ENCODE measurements at regions not wholly inside any gene's neighbourhood (a gene's known extent, or its start where the extent isn't known, plus 50 kb on each side); places are given as distances from the start of the nearest gene placed in this dataset.
"Not testable (repeated sequence)": the region's sequence is repeated elsewhere in the genome, so short reads cannot be mapped to it uniquely, and the experiment has no call there.

DNA sequence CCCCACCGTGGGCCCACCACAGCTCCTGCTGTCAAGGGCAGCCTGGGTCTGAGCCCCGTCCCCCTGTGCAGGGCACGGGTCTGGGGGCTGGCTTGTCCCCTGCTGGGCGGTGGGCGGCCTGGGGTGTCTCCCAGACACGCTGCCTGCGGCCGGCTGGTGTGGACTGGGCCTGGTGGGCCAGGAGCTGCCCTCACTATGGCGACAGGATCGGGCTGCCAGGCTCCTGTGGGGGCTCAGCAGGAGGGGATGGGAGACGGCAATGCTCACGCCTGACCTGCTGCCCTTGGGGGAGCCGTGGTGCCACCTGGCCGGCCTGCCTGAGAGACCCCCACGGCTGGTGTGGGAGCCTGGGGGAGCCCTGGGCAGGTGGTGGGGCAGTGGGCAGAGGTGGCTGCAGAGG, 156.1 kb downstream of the TMEM121 start:
- DNase-seq, result not testable (repeated sequence)

- no peak for DNase-seq
Measured at GRCh38 chr14:105682956-105683570, 156.7 kb downstream of the TMEM121 start.

- DNase-seq, result not testable (repeated sequence)
Measured at GRCh38 chr14:105684056-105684455, 157.7 kb downstream of the TMEM121 start.

- DNase-seq, result not testable (repeated sequence)
Measured at GRCh38 chr14:105684597-105684996, 158.2 kb downstream of the TMEM121 start.

GRCh38 chr14:105685003-105685402, 158.6 kb downstream of the TMEM121 start:
- DNase-seq, result no peak

DNA sequence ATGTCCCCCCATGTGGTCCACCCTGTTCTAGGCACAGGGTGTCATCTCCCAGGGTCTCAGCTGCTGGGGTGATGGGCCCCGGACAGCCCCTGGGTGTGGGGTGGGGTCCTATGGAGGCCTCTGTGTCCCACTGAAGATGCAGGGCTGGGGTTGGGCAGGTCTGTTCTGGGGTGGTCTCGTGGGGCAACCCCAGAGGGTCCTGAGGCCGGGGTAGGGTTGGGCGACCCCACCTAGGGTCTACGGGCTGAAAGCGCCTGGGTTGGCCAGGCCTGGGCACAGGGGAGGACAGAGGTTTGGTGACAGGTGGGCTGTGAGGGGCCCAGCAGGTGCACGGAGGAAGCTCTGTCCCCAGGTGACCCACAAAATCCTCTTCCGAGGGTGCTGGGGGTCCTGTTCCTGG, 159.2 kb downstream of the TMEM121 start:
- DNase-seq, result not testable (repeated sequence)

- not testable (repeated sequence) for DNase-seq
Measured at GRCh38 chr14:105686050-105686449, 159.7 kb downstream of the TMEM121 start.

GRCh38 chr14:105686462-105687170, 160.2 kb downstream of the TMEM121 start:
- not testable (repeated sequence) for DNase-seq

DNA sequence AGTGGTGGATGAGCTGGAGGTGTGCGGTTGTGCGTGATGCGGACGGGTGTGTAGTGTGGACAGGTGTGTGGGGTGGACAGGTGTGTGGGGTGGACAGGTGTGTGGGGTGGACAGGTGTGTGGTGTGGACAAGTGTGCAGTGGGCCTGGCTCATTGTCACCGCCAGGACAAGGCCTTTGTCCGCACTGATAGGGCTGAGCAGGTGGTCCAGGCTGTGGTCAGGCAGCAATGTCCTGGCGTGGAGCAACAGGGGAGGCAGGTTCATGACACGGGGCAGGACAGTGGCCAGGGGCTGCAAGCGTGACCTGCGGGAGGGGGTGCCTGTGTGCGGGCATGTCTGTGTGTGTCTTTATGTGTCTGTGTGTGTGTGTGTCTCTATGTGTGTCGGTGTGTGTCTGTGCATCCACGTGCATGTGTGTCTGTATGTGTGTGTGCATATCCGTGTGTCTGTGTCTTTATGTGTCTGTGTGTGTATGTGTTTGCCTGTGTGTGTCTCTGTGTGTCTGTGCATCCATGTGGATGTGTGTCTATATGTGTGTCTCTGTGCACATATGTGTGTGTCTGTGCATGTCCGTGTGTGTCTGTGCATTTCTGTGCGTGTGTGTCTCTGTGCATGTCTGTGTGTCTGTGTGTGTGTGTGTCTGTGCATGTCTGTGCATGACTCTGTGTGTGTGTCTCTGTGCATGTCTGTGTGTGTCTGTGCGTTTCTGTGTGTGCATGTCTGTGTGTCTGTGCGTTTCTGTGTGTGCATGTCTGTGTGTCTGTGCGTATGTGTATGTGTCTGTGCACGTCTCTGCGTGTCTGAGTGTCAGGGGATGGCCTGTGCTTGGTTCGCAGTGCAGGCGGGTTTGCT, 161.0 kb downstream of the TMEM121 start:
- not testable (repeated sequence) for DNase-seq

DNA sequence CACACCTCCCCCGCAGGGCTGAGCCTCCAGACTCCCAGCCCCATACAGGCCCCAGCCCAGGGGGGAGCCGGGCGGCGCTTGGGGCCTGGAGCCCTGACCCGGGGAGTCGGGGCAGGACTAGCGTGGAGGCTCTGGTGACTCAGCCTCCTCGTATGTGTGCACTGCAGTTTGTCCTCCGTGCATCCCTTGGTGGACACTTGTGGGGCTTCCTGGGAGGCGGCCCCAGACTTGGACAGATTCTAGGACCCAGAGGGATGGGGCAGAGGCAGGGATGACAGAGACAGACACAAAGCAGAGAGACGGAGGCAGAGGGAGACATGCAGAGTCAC, 161.6 kb downstream of the TMEM121 start:
- peak; percentile 1 for DNase-seq

DNA sequence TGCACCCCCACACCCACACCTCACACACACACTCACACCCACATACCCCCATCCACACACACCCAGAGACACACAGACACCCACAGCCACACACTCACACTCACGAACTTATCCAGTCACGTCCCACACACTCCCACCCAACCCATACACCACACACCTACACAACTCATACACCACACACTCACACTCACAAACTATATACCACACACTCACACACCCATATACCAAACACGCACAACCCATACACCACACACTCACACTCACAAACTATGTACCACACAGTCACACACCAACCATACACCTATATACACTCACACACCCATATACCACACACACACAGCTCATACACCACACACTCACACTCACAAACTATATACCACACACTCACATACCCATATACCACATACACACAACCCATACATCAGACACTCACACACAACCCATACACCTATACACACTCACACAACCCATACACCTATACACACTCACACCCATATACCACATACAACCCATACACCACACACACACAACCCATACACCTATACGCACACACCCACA, 162.4 kb downstream of the TMEM121 start:
- DNase-seq, result not testable (repeated sequence)

DNA sequence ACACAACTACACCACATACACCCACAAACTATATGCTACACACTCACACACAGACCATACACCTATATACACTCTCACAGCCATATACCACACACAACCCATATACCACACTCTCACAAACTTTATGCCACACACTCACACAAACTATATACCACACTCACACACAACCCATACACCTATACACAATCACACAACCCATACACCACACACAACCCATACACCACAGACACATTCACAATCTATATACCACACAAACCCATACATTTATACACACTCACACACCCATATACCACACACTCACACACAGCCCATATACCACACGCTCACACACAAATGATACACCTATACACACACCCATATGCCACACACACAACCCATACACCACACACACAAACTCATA, 163.3 kb downstream of the TMEM121 start:
- DNase-seq, result no peak

GRCh38 chr14:105690671-105691070, 164.3 kb downstream of the TMEM121 start:
- no peak for DNase-seq

DNA sequence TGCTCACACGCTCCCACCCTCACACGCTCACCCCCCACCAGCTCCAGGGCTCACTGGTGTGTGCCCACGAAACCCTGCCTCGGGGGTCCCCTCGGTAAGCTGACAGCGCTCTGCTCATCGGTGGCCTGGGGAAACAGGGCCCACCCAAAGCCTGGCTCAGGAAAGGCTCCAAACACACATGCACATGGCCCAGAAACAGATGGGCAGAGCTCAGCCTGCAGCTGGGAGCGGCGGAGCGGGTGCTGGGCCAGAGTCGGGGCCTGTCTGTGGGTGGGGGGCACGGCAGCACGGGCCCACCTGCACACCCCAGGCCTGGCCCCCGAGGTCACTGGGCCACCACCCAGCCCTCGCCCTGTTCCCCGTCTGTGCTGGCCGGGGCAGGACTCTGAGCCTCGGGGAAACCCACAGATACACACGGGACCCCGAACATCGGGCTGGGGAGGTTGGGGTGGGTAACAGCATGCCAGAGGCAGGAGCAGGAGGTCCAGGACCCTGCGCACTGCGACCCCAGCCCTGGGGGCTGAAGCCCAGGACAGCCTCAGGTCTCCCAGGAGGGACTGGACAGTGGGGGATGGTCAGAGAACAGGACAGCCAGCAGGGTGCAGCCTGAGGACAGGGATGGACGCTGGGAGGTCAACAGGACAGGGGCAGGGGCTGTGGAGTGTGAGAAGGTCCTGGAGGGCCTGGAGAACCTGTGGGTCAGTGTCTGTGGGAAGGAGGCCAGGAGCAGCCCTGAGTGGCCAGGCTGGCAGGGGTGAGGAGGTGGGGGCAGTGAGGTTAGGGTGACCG, 165.1 kb downstream of the TMEM121 start:
- not testable (repeated sequence) for DNase-seq

GRCh38 chr14:105692110-105692685, 165.8 kb downstream of the TMEM121 start:
- DNase-seq, result not testable (repeated sequence)

- no peak for DNase-seq
Measured at GRCh38 chr14:105694961-105695360, 168.6 kb downstream of the TMEM121 start.

GRCh38 chr14:105696388-105696787, 170.0 kb downstream of the TMEM121 start:
- DNase-seq, result not testable (repeated sequence)

GRCh38 chr14:105697414-105697813, 171.0 kb downstream of the TMEM121 start:
- not testable (repeated sequence) for DNase-seq

DNA sequence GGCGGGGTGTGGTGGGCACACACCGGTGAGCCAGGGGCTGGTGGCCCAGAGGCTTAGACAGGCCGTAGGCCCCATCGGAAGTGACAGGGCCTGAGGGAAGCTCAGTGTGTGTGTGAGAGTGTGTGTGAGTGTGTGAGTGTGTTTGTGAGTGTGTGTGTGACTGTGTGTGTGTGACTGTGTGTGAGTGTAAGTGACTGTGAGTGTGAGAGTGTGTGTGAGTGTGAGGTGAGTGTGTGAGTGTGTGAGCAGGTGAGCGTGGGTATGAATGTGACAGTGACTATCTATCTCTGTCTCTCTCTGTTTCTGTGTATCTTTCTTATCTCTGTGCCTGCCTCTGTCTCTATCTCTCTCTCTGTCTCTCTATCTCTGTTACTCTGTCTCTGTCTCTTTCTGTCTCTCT, 171.6 kb downstream of the TMEM121 start:
- not testable (repeated sequence) for DNase-seq

GRCh38 chr14:105698940-105699556, 172.7 kb downstream of the TMEM121 start:
- not testable (repeated sequence) for DNase-seq

GRCh38 chr14:105699706-105700105, 173.3 kb downstream of the TMEM121 start:
- DNase-seq, result not testable (repeated sequence)

GRCh38 chr14:105700146-105700545, 173.8 kb downstream of the TMEM121 start:
- not testable (repeated sequence) for DNase-seq

Measured in GOT3 (cell line).